Prostate gland (tissue), 2 donors: ENCODE measurements at regions not wholly inside any gene's neighbourhood (a gene's known extent, or its start where the extent isn't known, plus 50 kb on each side); places are given as distances from the start of the nearest gene placed in this dataset.

Experiments
- DNase-seq: peaks from one replicate; pipeline ENCODE4 v3.0.0-alpha.2; 2019; ENCODE audit warnings: low spot score
- H3K27ac ChIP-seq, 2 donors: fragments of 200-600 bp; sonication (generic); 2 replicates each; pipeline ENCODE4 v1.5.1; 2017 to 2019
- H3K27me3 ChIP-seq: fragments of 200-600 bp; sonication (generic); replicated peaks from 2 replicates; pipeline ENCODE4 v1.5.1; 2019; ENCODE audit not compliant: insufficient read depth
- H3K36me3 ChIP-seq, 2 donors: fragments of 200-600 bp; sonication (generic); 1 replicate in 1 of 2; 2 replicates in 1 of 2; pipeline versions ENCODE4 v1.5.1 to v1.8.1; 2017 to 2019
- H3K4me1 ChIP-seq: fragments of 200-600 bp; sonication (generic); replicated peaks from 2 replicates; pipeline ENCODE4 v1.5.1; 2019
- H3K4me3 ChIP-seq, 2 donors: fragments of 200-600 bp; sonication (generic); 2 replicates each; pipeline ENCODE4 v1.5.1; 2017 to 2019
- H3K9me3 ChIP-seq: fragments of 200-600 bp; sonication (generic); 2 replicates; pipeline ENCODE4 v1.5.1; 2017
- POLR2A ChIP-seq: fragments of 450-650 bp; IDR thresholded peaks from one replicate; pipeline ENCODE4 v1.6.1; 2016; ENCODE audit warnings: antibody characterized with exemption, mild to moderate bottlenecking
- POLR2AphosphoS5 ChIP-seq: sonication (generic); formaldehyde crosslinking; IDR thresholded peaks from one replicate; pipeline ENCODE4 v1.6.1; 2017; ENCODE audit warnings: antibody characterized with exemption
- WGBS: methylation state at CpG from one replicate; pipeline ENCODE4 v1.1.5; 2018; 5-methylcytosine and 5-hydroxymethylcytosine counted together
- intact Hi-C: fragments of 100-400 bp; cut with DNase I; formaldehyde crosslinking; loops from one replicate; pipeline ENCODE4 v1.14.2; 2022
- TF ChIP-seq, protein P1 (sequence below), 4 experiments: fragments of 200-600 bp in 2 of 4; fragments of 450-650 bp in 2 of 4; sonication (generic) in 2 of 4; IDR thresholded peaks; 1 replicate in 3 of 4; 2 replicates in 1 of 4; pipeline ENCODE4 v1.5.1; 2016 to 2019; ENCODE audit warnings: antibody characterized with exemption in 4 of 4, mild to moderate bottlenecking in 2 of 4, moderate library complexity in 2 of 4

DNA sequence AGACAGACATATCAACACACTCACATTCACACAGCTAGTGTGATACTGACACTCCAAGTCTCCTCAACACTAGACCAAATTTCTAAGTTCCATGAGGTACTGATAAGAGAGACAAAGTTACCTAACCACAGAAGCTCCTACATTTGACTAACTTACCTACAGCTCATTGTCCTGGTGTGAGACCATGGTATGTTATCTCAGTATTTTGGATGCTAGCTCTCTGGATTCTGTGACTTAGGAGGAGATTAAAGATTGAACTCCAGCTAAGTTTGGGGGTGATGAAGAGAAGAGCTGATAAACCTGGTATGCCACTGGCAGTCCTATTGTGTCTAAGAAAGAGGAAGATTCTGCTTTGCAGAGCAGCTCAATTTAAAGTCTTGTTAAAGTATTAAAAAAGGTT, 144.0 kb upstream of the MYRIP start:
- Histone ChIP-seq H3K36me3 (no peaks in the 10 kb centered on the region), H3K9me3 (no peaks in the 10 kb centered on the region), H3K27me3 (no peaks in the 10 kb centered on the region), H3K4me3 (no peak overlapping the region), H3K27ac (no peak overlapping the region), H3K4me1 (no peaks in the 10 kb centered on the region)
- DNase-seq = no peak
- TF ChIP-seq POLR2A (no peak), POLR2AphosphoS5 (no peak)
- TF ChIP-seq, protein P1, sequence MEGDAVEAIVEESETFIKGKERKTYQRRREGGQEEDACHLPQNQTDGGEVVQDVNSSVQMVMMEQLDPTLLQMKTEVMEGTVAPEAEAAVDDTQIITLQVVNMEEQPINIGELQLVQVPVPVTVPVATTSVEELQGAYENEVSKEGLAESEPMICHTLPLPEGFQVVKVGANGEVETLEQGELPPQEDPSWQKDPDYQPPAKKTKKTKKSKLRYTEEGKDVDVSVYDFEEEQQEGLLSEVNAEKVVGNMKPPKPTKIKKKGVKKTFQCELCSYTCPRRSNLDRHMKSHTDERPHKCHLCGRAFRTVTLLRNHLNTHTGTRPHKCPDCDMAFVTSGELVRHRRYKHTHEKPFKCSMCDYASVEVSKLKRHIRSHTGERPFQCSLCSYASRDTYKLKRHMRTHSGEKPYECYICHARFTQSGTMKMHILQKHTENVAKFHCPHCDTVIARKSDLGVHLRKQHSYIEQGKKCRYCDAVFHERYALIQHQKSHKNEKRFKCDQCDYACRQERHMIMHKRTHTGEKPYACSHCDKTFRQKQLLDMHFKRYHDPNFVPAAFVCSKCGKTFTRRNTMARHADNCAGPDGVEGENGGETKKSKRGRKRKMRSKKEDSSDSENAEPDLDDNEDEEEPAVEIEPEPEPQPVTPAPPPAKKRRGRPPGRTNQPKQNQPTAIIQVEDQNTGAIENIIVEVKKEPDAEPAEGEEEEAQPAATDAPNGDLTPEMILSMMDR (IDR thresholded peaks at IDR 0.05) = no peak
- intact Hi-C loops = no loop called here

DNA sequence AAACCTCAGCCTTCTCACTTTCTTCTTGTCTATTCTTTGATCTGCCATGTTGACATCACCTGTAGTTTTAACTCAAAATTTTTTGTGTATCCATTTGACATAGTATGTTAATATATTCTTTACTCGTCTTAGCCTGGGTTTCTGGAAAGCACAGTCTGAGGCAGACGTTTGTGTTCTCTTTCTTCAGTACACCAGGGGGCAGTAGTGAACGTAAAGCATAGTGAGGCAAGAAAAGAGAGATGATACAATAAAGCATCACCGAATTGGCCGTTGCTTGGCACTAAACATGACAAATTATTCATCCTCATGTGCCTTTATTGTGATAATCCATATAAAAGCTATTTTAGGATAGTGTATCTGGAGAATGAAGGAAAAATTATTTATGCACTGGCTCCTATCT, 141.0 kb upstream of the MYRIP start:
- Histone ChIP-seq H3K9me3 (no peaks in the 10 kb centered on the region), H3K4me3 (no peak overlapping the region), H3K27ac (no peak overlapping the region), H3K4me1 (no peaks in the 10 kb centered on the region), H3K36me3 (no peaks in the 10 kb centered on the region), H3K27me3 (no peaks in the 10 kb centered on the region)
- DNase-seq = no peak
- no peak for TF ChIP-seq POLR2A
- TF ChIP-seq, protein P1 (IDR thresholded peaks at IDR 0.05) = peak; percentile 15 to 55 (median 36)
- WGBS = 10% methylated on average over 5 of the region's 5 CpGs
- intact Hi-C loops = no loop called here

DNA sequence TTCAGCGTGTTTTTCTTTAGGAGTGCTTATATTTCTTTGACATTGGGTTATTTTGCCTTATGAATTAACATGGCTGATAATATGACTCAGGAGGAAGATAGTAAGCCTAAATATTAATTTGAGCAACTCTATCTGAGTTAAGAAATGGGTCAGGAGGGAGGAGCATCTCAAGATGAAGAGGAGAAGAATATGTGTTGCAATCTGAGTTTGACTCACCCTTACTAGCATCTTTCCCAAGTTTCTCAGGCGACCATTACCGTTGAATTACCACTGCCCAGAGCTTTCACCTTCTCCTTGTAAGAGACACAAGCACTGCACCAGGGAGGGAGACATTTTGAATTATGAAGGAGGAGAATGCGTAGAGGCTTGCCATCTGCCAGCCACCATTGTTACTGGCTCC, 138.3 kb upstream of the MYRIP start:
- H3K9me3 ChIP-seq = no peaks in the 10 kb centered on the region
- no peaks in the 10 kb centered on the region for H3K36me3 ChIP-seq
- no peaks in the 10 kb centered on the region for H3K4me1 ChIP-seq
- intact Hi-C loops = no loop called here
- no peak for DNase-seq
- H3K27ac ChIP-seq = no peak overlapping the region
- TF ChIP-seq, protein P1 (IDR thresholded peaks at IDR 0.05) = no peak
- TF ChIP-seq POLR2AphosphoS5 = no peak
- no peaks in the 10 kb centered on the region for H3K27me3 ChIP-seq
- whole genome bisulfite sequencing = 74% methylated on average over 4 of the region's 4 CpGs
- no peak overlapping the region for H3K4me3 ChIP-seq

DNA sequence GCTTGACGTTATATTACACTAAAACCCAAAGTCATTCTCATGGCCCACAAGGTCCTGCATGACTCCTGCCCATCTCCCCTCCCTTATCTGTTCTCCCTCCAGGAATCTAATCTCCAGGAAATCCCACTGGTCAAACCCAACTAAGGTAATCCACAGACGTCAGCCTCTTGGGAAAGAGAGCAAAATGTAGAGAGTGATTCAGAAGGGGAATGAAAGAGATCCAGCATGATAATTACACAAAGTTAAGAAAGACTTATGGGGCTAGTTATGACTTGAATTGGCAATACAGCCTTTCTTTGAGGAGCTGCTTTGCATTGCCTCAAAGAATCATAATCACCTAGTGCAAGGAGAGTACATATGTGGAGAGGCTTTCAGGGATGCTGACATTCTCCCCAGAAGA, 137.8 kb upstream of the MYRIP start:
- Histone ChIP-seq H3K27ac (no peak overlapping the region), H3K36me3 (no peaks in the 10 kb centered on the region), H3K4me3 (no peak overlapping the region), H3K9me3 (no peaks in the 10 kb centered on the region), H3K4me1 (no peaks in the 10 kb centered on the region), H3K27me3 (no peaks in the 10 kb centered on the region)
- no peak for DNase-seq
- intact Hi-C loops = no loop called here
- TF ChIP-seq, protein P1 (IDR thresholded peaks at IDR 0.05) = no peak
- TF ChIP-seq POLR2A = no peak
- TF ChIP-seq POLR2AphosphoS5 = no peak
- 63% methylated on average over 2 of the region's 2 CpGs for WGBS

GRCh38 chr3:39705351-39705900, 104.0 kb upstream of the MYRIP start:
- Histone ChIP-seq H3K4me1 (no peaks in the 10 kb centered on the region), H3K4me3 (no peak overlapping the region), H3K9me3 (no peaks in the 10 kb centered on the region), H3K36me3 (no peaks in the 10 kb centered on the region), H3K27ac (no peak overlapping the region), H3K27me3 (no peaks in the 10 kb centered on the region)
- intact Hi-C loops = loop anchor here (5.0 kb wide), 1 partner anchor 472 kb away; no protein-coding TSS in a partner anchor
- no peak for DNase-seq
- WGBS = 72% methylated on average over 1 of the region's 1 CpG
- TF ChIP-seq POLR2A (no peak), POLR2AphosphoS5 (no peak)
- TF ChIP-seq, protein P1 (IDR thresholded peaks at IDR 0.05) = no peak
